H1 (cell line): ENCODE measurements at regions not wholly inside any gene's neighbourhood (a gene's known extent, or its start where the extent isn't known, plus 50 kb on each side); places are given as distances from the start of the nearest gene placed in this dataset.

Experiments used
- CHD2 ChIP-seq: IDR thresholded peaks from 2 replicates; pipeline ENCODE4 v1.6.1; 2012; ENCODE audit warnings: low read length, improper control_type of control experiment
- CHD7 ChIP-seq: fragments of 300-600 bp; sonication (generic); IDR thresholded peaks from 2 replicates; pipeline ENCODE4 v1.7.1; 2012; ENCODE audit warnings: low read length, moderate library complexity, mild to moderate bottlenecking, inconsistent platforms; ENCODE audit not compliant: insufficient replicate concordance
- CTBP2 ChIP-seq: IDR thresholded peaks from 2 replicates; pipeline ENCODE4 v1.7.0; 2011; ENCODE audit warnings: borderline replicate concordance, mild to moderate bottlenecking, moderate library complexity, mixed read lengths, low read length; ENCODE audit not compliant: insufficient read depth, insufficient read length
- POLR2AphosphoS5 ChIP-seq: IDR thresholded peaks from 2 replicates; pipeline ENCODE4 v1.6.1; 2011; ENCODE audit warnings: low read depth, low read length

- TF ChIP-seq CTBP2, result no peak
- TF ChIP-seq CHD7, result no peak
- no peak for TF ChIP-seq POLR2AphosphoS5
- TF ChIP-seq CHD2, result no peak
Measured at GRCh38 chr5:158264264-158264663, 405.3 kb upstream of the CLINT1 start (continued).
